Progenitor cell of endocrine pancreas (in vitro differentiated cells): ENCODE measurements at regions not wholly inside any gene's neighbourhood (a gene's known extent, or its start where the extent isn't known, plus 50 kb on each side); places are given as distances from the start of the nearest gene placed in this dataset.

Experiments
- DNase-seq: peaks from one replicate; pipeline ENCODE4 v3.0.0; 2021; ENCODE audit warnings: low spot score; ENCODE audit not compliant: unreplicated experiment
- H3K27ac Mint-ChIP-seq: 2 replicates; pipeline ENCODE4 v1.8.0; 2021; ENCODE audit warnings: mild to moderate bottlenecking, moderate library complexity, mixed read lengths
- H3K27me3 Mint-ChIP-seq: 2 replicates; pipeline ENCODE4 v1.8.0; 2021; ENCODE audit warnings: mixed read lengths
- H3K36me3 Mint-ChIP-seq: 2 replicates; pipeline ENCODE4 v1.8.0; 2022; ENCODE audit warnings: mixed read lengths; ENCODE audit not compliant: insufficient read depth
- H3K4me1 Mint-ChIP-seq: 2 replicates; pipeline ENCODE4 v1.8.0; 2021; ENCODE audit warnings: low read depth, mixed read lengths
- H3K4me3 Mint-ChIP-seq: 2 replicates; pipeline ENCODE4 v1.8.0; 2021; ENCODE audit warnings: low read depth, mild to moderate bottlenecking, moderate library complexity, mixed read lengths
- H3K9me3 Mint-ChIP-seq: 2 replicates; pipeline ENCODE4 v1.8.0; 2021; ENCODE audit warnings: low read depth, mixed read lengths
- CTCF ChIP-seq: fragments of 200-600 bp; sonication (generic); IDR thresholded peaks from one replicate; pipeline ENCODE4 v1.5.0; 2021; ENCODE audit warnings: antibody characterized with exemption, mild to moderate bottlenecking; ENCODE audit not compliant: unreplicated experiment

- Mint-ChIP-seq H3K9me3 (no peaks in the 10 kb centered on the region), H3K27me3 (peaks cover 9% of the 10 kb centered on the region), H3K27ac (no peak overlapping the region), H3K4me3 (no peak overlapping the region), H3K4me1 (no peaks in the 10 kb centered on the region), H3K36me3 (no peaks in the 10 kb centered on the region)
- no peak for DNase-seq
- TF ChIP-seq CTCF: no peak
These were observed 266.7 kb downstream of the EMP1 start for GRCh38 chr12:13463189-13463588.

DNA sequence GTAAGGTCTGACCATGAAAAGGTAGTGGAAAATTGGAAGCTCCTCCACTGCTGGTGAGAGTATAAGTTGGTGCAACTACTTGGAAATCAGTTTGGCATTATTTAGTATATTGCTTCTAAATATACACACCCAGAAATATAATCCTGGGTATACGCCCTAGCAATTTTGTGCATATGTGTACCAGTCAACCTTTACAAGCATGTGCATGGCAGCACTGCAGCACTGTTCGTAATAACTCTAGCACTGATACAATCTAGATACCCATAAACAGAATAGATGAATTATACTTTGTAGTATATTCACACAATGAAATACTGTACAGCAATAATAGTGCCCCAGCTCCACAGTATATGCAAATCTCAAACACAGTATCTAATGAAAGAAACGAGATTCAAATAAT is 265.9 kb downstream of the EMP1 start:
- H3K27ac Mint-ChIP-seq: no peak overlapping the region

DNA sequence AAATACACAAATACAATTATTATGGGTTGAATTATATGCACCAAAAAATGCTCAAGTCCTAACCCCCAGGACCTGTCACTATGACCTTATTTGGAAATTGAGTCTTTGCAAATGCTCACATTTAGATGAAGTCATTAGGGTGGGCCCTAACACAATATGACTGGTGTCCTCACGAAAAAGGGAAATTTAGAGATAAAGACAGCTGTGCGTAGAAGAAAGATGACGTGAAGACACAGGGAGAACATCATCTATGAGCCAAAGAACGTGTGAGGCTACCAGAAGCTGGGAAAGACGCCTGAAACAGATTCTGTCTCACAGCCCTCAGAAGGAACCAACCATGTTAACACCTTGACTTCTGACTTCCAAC is 259.2 kb downstream of the EMP1 start:
- Mint-ChIP-seq H3K4me3 (no peak overlapping the region), H3K36me3 (no peaks in the 10 kb centered on the region), H3K9me3 (no peaks in the 10 kb centered on the region), H3K27me3 (no peaks in the 10 kb centered on the region), H3K4me1 (peaks cover 5% of the 10 kb centered on the region), H3K27ac (no peak overlapping the region)
- no peak for DNase-seq
- no peak for TF ChIP-seq CTCF

More for the DNA sequence above, 265.9 kb downstream of the EMP1 start:
- no peaks in the 10 kb centered on the region for H3K9me3 Mint-ChIP-seq
- DNase-seq: no peak
- no peaks in the 10 kb centered on the region for H3K4me1 Mint-ChIP-seq
- H3K36me3 Mint-ChIP-seq: no peaks in the 10 kb centered on the region
- peaks cover 5% of the 10 kb centered on the region for H3K27me3 Mint-ChIP-seq
- no peak for TF ChIP-seq CTCF
- H3K4me3 Mint-ChIP-seq: no peak overlapping the region

DNA sequence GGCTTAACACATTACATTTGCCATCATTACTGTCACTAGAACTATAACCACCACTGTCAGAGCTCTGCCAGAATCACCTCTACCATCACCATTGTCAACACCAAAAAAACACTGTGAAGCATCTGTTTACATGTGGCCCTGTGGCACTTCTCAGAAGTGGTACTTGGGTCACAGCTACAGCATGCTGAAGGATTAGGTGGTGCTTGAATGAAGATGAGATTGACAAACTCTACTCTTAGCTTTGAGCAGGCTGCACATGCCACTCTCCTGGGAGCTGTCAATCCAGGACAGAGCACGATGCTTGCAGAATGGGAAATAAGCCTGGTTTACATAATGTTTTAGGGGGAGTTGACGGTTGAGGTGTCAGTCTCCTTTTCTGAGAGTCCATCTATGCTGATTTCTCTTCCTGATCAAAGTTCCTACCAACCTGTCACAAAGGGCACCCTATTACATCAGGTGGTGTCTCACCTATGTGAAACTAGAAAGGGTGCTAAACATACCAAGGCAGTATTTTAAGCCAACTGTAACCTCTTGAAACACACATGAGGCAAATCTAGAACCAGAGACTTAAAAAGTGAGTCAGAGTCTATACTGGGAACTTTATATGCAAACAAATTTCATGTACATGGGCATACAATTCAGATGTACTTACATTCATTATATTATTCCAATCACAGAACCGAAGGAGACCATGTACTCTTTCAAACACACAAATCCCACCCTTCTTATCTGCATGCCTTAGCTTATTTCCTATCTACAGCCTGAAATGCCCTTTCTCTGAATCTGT is 258.7 kb downstream of the EMP1 start:
- H3K4me1 Mint-ChIP-seq: peaks cover 5% of the 10 kb centered on the region

DNA sequence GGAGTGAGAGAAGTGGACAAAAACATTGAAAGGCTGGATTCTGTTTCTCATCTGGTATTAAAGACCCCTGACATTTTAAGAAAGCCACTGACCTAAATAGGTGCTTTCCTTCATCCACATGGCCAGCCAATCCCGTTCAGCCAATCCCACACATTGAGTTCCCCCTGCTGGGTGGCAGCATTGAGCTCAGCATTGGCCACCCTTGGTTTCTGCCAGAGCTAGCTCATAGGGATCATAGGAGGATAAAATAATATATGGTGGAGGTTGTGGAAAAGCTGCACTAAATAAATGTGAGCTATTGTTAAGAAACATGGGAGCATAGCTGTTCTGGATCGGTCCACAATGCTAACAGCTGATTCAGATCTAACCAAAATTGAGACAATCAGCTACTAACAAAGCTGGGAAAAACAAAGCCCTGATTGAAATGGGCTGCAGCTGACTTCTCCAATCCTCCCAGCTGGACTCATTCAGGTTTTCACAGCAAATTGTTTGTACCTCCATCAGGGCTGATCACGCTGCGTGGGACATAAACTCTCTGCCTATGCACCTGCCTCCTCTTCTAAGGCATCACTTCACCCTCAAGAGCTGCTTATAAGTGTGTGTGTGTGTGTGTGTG is 256.5 kb downstream of the EMP1 start:
- Mint-ChIP-seq H3K4me1 (peaks cover 5% of the 10 kb centered on the region), H3K36me3 (no peaks in the 10 kb centered on the region), H3K27ac (no peak overlapping the region), H3K9me3 (no peaks in the 10 kb centered on the region), H3K27me3 (no peaks in the 10 kb centered on the region), H3K4me3 (no peak overlapping the region)
- DNase-seq: no peak
- TF ChIP-seq CTCF: no peak

More for the DNA sequence above, 258.7 kb downstream of the EMP1 start:
- no peak for TF ChIP-seq CTCF
- DNase-seq: no peak
- Mint-ChIP-seq H3K27ac (no peak overlapping the region), H3K36me3 (no peaks in the 10 kb centered on the region), H3K9me3 (no peaks in the 10 kb centered on the region), H3K27me3 (no peaks in the 10 kb centered on the region), H3K4me3 (no peak overlapping the region)
